ENCODE measurements at regions not wholly inside any gene's neighbourhood (a gene's known extent, or its start where the extent isn't known, plus 50 kb on each side); places are given as distances from the start of the nearest gene placed in this dataset.

GRCh38 chr6:126640356-126640755, 300.4 kb downstream of the CENPW start (continued):
- TF ChIP-seq, protein P1, sequence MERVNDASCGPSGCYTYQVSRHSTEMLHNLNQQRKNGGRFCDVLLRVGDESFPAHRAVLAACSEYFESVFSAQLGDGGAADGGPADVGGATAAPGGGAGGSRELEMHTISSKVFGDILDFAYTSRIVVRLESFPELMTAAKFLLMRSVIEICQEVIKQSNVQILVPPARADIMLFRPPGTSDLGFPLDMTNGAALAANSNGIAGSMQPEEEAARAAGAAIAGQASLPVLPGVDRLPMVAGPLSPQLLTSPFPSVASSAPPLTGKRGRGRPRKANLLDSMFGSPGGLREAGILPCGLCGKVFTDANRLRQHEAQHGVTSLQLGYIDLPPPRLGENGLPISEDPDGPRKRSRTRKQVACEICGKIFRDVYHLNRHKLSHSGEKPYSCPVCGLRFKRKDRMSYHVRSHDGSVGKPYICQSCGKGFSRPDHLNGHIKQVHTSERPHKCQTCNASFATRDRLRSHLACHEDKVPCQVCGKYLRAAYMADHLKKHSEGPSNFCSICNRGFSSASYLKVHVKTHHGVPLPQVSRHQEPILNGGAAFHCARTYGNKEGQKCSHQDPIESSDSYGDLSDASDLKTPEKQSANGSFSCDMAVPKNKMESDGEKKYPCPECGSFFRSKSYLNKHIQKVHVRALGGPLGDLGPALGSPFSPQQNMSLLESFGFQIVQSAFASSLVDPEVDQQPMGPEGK (tag by site-specific recombination; IDR thresholded peaks at IDR 0.05): no peak
- TF ChIP-seq ZNF302 (tag by site-specific recombination; IDR thresholded peaks at IDR 0.05; ENCODE audit: low read depth) (no peak), ZNF37A (tag by site-specific recombination; IDR thresholded peaks at IDR 0.05) (no peak), ZBTB21 (tag by site-specific recombination; IDR thresholded peaks at IDR 0.05) (no peak)

- Histone ChIP-seq H3K4me1 (ENCODE audit: control insufficient read depth, insufficient read depth, low read length) (no peaks in the 10 kb centered on the region), H3K36me3 (ENCODE audit: control insufficient read depth in 2 of 2, insufficient read depth in 1 of 2, low read length in 2 of 2) (no peaks in the 10 kb centered on the region), H3K9me3 (ENCODE audit: control insufficient read depth, insufficient read depth, low read depth, low read length) (no peaks in the 10 kb centered on the region), H3K4me3 (ENCODE audit: low read depth, low read length) (no peak overlapping the region), H3K27ac (ENCODE audit: extremely low read depth, low read depth, low read length) (no peak overlapping the region)
- POLR2A ChIA-PET: no interaction called here
- CTCF ChIA-PET: interaction anchor here (0.5 to 1.0 kb wide), 4 partner anchors 9 to 483 kb away, joined by 3 to 4 read pairs (median 3); no protein-coding TSS in a partner anchor
- TF ChIP-seq PRDM10 (tag by site-specific recombination; IDR thresholded peaks at IDR 0.05) (no peak), MZF1 (tag by site-specific recombination; IDR thresholded peaks at IDR 0.05; ENCODE audit: borderline replicate concordance) (no peak), IKZF3 (tag by site-specific recombination; IDR thresholded peaks at IDR 0.05) (no peak), ZNF529 (tag by site-specific recombination; IDR thresholded peaks at IDR 0.05; ENCODE audit: insufficient replicate concordance) (no peak), ZNF362 (tag by site-specific recombination; IDR thresholded peaks at IDR 0.05) (no peak), ZNF37A (tag by site-specific recombination; IDR thresholded peaks at IDR 0.05) (no peak), ZNF555 (tag by site-specific recombination; conservative IDR thresholded peaks at IDR 0.05) (no peak), ZBTB8A (tag by site-specific recombination; IDR thresholded peaks at IDR 0.05) (no peak), ZBTB21 (tag by site-specific recombination; IDR thresholded peaks at IDR 0.05) (no peak), KLF1 (tag by site-specific recombination; IDR thresholded peaks at IDR 0.05) (no peak), OSR2 (tag by site-specific recombination; IDR thresholded peaks at IDR 0.05) (no peak), ZNF214 (tag by site-specific recombination; IDR thresholded peaks at IDR 0.05; ENCODE audit: borderline replicate concordance) (no peak), ZNF548 (tag by site-specific recombination; IDR thresholded peaks at IDR 0.05) (no peak)
- TF ChIP-seq, protein P2, sequence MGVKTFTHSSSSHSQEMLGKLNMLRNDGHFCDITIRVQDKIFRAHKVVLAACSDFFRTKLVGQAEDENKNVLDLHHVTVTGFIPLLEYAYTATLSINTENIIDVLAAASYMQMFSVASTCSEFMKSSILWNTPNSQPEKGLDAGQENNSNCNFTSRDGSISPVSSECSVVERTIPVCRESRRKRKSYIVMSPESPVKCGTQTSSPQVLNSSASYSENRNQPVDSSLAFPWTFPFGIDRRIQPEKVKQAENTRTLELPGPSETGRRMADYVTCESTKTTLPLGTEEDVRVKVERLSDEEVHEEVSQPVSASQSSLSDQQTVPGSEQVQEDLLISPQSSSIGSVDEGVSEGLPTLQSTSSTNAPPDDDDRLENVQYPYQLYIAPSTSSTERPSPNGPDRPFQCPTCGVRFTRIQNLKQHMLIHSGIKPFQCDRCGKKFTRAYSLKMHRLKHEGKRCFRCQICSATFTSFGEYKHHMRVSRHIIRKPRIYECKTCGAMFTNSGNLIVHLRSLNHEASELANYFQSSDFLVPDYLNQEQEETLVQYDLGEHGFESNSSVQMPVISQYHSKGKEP (tag by site-specific recombination; IDR thresholded peaks at IDR 0.05): no peak
- TF ChIP-seq, protein P3, sequence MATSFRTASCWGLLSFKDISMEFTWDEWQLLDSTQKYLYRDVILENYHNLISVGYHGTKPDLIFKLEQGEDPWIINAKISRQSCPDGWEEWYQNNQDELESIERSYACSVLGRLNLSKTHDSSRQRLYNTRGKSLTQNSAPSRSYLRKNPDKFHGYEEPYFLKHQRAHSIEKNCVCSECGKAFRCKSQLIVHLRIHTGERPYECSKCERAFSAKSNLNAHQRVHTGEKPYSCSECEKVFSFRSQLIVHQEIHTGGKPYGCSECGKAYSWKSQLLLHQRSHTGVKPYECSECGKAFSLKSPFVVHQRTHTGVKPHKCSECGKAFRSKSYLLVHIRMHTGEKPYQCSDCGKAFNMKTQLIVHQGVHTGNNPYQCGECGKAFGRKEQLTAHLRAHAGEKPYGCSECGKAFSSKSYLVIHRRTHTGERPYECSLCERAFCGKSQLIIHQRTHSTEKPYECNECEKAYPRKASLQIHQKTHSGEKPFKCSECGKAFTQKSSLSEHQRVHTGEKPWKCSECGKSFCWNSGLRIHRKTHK (tag by site-specific recombination; IDR thresholded peaks at IDR 0.05): no peak
- TF ChIP-seq, protein P4, sequence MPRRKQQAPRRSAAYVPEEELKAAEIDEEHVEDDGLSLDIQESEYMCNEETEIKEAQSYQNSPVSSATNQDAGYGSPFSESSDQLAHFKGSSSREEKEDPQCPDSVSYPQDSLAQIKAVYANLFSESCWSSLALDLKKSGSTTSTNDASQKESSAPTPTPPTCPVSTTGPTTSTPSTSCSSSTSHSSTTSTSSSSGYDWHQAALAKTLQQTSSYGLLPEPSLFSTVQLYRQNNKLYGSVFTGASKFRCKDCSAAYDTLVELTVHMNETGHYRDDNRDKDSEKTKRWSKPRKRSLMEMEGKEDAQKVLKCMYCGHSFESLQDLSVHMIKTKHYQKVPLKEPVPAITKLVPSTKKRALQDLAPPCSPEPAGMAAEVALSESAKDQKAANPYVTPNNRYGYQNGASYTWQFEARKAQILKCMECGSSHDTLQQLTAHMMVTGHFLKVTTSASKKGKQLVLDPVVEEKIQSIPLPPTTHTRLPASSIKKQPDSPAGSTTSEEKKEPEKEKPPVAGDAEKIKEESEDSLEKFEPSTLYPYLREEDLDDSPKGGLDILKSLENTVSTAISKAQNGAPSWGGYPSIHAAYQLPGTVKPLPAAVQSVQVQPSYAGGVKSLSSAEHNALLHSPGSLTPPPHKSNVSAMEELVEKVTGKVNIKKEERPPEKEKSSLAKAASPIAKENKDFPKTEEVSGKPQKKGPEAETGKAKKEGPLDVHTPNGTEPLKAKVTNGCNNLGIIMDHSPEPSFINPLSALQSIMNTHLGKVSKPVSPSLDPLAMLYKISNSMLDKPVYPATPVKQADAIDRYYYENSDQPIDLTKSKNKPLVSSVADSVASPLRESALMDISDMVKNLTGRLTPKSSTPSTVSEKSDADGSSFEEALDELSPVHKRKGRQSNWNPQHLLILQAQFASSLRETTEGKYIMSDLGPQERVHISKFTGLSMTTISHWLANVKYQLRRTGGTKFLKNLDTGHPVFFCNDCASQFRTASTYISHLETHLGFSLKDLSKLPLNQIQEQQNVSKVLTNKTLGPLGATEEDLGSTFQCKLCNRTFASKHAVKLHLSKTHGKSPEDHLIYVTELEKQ (tag by site-specific recombination; IDR thresholded peaks at IDR 0.05; ENCODE audit: borderline replicate concordance): no peak
- TF ChIP-seq, protein P5, sequence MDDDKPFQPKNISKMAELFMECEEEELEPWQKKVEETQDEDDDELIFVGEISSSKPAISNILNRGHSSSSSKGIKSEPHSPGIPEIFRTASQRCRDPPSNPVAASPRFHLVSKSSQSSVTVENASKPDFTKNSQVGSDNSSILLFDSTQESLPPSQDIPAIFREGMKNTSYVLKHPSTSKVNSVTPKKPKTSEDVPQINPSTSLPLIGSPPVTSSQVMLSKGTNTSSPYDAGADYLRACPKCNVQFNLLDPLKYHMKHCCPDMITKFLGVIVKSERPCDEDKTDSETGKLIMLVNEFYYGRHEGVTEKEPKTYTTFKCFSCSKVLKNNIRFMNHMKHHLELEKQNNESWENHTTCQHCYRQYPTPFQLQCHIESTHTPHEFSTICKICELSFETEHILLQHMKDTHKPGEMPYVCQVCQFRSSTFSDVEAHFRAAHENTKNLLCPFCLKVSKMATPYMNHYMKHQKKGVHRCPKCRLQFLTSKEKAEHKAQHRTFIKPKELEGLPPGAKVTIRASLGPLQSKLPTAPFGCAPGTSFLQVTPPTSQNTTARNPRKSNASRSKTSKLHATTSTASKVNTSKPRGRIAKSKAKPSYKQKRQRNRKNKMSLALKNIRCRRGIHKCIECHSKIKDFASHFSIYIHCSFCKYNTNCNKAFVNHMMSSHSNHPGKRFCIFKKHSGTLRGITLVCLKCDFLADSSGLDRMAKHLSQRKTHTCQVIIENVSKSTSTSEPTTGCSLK (tag by site-specific recombination; IDR thresholded peaks at IDR 0.05): no peak
Measured at GRCh38 chr6:126640921-126641320, 301.0 kb downstream of the CENPW start.

Measured in HEK293 (cell line).